ENCODE measurements at regions not wholly inside any gene's neighbourhood (a gene's known extent, or its start where the extent isn't known, plus 50 kb on each side); places are given as distances from the start of the nearest gene placed in this dataset.
A peak's percentile ranks its signal among the peaks of the same experiment; 100 is the strongest.

DNA sequence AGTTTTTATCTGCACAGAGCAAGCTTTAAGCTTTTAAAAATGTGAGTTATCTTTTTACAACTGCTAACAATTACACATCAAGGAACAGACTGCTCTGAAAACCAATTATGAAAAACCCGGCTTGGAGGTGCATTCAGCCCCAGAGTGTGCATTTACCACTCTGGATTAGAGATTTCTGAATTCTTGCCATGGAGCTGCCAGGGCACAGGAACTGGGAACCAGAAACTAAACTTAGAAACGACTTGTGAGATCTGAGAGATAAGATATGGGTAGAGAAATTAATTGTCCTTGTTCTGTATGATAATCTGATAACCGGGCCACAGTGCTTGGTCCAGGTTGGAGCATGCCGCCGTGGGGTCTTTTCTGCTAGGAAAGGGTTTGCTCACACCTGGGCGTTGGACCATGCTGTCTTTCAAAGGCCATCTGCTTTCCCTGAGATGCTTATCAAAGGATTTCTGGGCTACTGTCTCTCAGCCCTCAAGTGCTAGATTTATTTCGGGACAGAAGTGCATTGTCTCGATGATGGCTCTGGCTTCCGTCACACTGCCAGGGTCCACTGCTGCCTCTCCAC is 210.0 kb downstream of the MAF start:
- Histone ChIP-seq H3K9ac (no peak overlapping the region), H3K9me3 (ENCODE audit: control insufficient read depth, low read length) (no peaks in the 10 kb centered on the region), H3K27me3 (ENCODE audit: control insufficient read depth, insufficient read depth, low read length) (no peaks in the 10 kb centered on the region), H3K4me3 (ENCODE audit: low read depth, low read length) (no peak overlapping the region), H3K79me2 (no peaks in the 10 kb centered on the region), H3K4me1 (peaks cover 13% of the 10 kb centered on the region), H3K36me3 (ENCODE audit: control insufficient read depth, insufficient read depth, low read length) (no peaks in the 10 kb centered on the region), H3K27ac (no peak overlapping the region), H2AFZ (peak overlapping the region; percentile 30), H3K4me2 (ENCODE audit: low read length) (peak overlapping the region; percentile 45)
- TF ChIP-seq, protein P1, sequence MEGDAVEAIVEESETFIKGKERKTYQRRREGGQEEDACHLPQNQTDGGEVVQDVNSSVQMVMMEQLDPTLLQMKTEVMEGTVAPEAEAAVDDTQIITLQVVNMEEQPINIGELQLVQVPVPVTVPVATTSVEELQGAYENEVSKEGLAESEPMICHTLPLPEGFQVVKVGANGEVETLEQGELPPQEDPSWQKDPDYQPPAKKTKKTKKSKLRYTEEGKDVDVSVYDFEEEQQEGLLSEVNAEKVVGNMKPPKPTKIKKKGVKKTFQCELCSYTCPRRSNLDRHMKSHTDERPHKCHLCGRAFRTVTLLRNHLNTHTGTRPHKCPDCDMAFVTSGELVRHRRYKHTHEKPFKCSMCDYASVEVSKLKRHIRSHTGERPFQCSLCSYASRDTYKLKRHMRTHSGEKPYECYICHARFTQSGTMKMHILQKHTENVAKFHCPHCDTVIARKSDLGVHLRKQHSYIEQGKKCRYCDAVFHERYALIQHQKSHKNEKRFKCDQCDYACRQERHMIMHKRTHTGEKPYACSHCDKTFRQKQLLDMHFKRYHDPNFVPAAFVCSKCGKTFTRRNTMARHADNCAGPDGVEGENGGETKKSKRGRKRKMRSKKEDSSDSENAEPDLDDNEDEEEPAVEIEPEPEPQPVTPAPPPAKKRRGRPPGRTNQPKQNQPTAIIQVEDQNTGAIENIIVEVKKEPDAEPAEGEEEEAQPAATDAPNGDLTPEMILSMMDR (IDR thresholded peaks at IDR 0.05), result no peak

DNA sequence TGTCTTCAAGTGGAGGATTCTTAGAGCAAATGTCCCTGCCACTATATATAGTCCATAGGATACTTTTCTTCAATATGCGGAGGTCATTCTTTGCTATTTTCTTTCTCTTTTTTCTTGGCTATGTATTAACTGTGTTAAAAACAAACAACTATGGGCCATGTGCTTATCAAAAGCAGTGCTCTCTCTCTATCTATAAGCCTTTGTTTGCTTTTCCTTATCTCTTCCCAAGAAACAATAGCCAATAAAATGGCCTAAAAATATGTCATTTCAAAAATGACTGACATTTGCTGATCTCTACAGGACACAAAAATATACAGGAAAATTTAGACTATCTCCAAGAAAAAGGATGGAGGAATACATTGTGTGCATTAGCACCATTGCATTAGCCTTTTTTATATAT is 212.1 kb downstream of the MAF start:
- Histone ChIP-seq H3K9ac (no peak overlapping the region), H3K27ac (no peak overlapping the region), H3K79me2 (no peaks in the 10 kb centered on the region), H3K4me1 (peaks cover 8% of the 10 kb centered on the region), H3K36me3 (ENCODE audit: control insufficient read depth, insufficient read depth, low read length) (no peaks in the 10 kb centered on the region), H3K9me3 (ENCODE audit: control insufficient read depth, low read length) (no peaks in the 10 kb centered on the region), H3K27me3 (ENCODE audit: control insufficient read depth, insufficient read depth, low read length) (no peaks in the 10 kb centered on the region), H2AFZ (no peak overlapping the region), H3K4me2 (ENCODE audit: low read length) (no peak overlapping the region), H3K4me3 (ENCODE audit: low read depth, low read length) (no peak overlapping the region)
- TF ChIP-seq, protein P1 (IDR thresholded peaks at IDR 0.05), result no peak

DNA sequence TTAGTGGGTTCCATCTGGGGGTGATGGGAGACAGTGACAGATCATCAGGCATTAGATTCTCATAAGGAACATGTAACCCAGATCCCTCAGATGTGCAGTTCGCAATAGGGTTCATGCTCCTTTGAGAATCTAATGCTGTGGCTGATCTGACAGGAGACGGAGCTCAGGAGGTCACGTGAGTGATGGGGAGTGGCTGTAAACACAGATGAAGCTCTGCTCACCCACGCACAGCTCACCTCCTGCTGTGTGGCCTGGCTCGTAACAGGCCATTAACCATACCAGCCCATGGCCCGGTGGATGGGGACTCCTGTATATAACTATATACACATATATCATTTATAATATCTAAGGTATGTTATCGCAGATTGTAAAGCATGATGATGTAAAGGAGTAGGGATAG is 214.2 kb downstream of the MAF start:
- Histone ChIP-seq H3K4me3 (ENCODE audit: low read depth, low read length) (no peak overlapping the region), H3K79me2 (no peaks in the 10 kb centered on the region), H3K9me3 (ENCODE audit: control insufficient read depth, low read length) (no peaks in the 10 kb centered on the region), H3K9ac (no peak overlapping the region), H3K36me3 (ENCODE audit: control insufficient read depth, insufficient read depth, low read length) (no peaks in the 10 kb centered on the region), H2AFZ (no peak overlapping the region), H3K4me2 (ENCODE audit: low read length) (no peak overlapping the region), H3K4me1 (peaks cover 6% of the 10 kb centered on the region), H3K27ac (no peak overlapping the region), H3K27me3 (ENCODE audit: control insufficient read depth, insufficient read depth, low read length) (no peaks in the 10 kb centered on the region)
- TF ChIP-seq, protein P1 (IDR thresholded peaks at IDR 0.05), result no peak

DNA sequence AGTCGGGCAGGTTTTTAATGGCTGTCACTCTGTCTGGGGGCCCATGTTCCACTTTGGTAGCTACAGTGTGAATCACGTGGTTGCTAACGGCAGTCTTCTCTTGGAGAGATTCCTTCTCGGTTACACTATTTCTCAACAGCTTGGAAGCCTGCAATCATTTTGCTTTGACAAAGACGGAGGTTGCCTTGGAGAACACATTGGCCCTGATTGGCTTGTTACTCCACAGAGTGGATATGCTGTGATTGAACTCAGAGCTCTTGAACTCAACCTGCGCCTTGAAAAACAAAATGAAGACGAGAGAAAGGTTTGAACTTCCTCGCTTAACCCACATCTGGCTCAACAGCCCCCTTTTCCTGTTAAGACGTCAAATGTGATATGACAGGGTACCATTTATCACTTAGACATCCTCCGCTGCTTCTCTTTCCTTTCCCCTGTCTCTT is 218.9 kb downstream of the MAF start:
- Histone ChIP-seq H3K4me2 (ENCODE audit: low read length) (no peak overlapping the region), H3K9ac (no peak overlapping the region), H3K36me3 (ENCODE audit: control insufficient read depth, insufficient read depth, low read length) (no peaks in the 10 kb centered on the region), H3K27me3 (ENCODE audit: control insufficient read depth, insufficient read depth, low read length) (no peaks in the 10 kb centered on the region), H3K79me2 (no peaks in the 10 kb centered on the region), H3K27ac (no peak overlapping the region), H3K9me3 (ENCODE audit: control insufficient read depth, low read length) (no peaks in the 10 kb centered on the region), H3K4me3 (ENCODE audit: low read depth, low read length) (no peak overlapping the region), H3K4me1 (peaks cover 8% of the 10 kb centered on the region), H2AFZ (peak overlapping the region; percentile 31)
- TF ChIP-seq, protein P1 (IDR thresholded peaks at IDR 0.05), result no peak

DNA sequence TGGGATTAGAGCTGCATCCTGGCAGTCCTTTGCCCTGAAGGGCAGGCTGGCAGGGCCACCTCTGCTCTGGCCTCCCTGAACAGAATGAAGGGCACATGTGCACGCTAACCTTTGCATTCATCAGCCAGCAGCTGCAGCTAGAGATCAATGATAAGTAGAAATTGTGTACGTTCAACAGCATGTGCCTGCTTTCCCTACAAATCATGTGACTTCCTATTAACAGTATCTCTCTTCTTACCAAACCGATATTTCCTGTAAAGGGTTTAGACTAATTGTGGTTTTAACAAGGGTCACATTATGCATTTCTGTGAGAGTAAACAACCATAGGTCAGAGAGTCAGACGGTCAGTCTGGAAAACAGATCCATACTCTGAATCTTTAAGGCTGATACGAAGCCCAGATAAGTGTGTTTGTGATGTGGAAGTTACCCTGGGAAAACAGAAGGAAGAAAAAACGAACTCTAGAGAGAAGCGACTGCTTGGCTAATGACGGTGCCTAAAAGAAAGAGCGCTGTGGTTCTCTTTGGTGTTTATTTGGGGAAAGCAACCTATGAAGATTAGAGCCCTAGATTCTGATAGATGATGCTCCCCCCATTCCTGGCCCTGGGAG is 219.4 kb downstream of the MAF start:
- H3K79me2 ChIP-seq, result no peaks in the 10 kb centered on the region
- TF ChIP-seq, protein P1 (IDR thresholded peaks at IDR 0.05), result no peak

More for the DNA sequence above, 219.4 kb downstream of the MAF start:
- Histone ChIP-seq H3K9ac (no peak overlapping the region), H2AFZ (peak overlapping the region; percentile 31), H3K9me3 (ENCODE audit: control insufficient read depth, low read length) (no peaks in the 10 kb centered on the region), H3K4me1 (peaks cover 8% of the 10 kb centered on the region), H3K27me3 (ENCODE audit: control insufficient read depth, insufficient read depth, low read length) (no peaks in the 10 kb centered on the region), H3K4me2 (ENCODE audit: low read length) (no peak overlapping the region), H3K4me3 (ENCODE audit: low read depth, low read length) (no peak overlapping the region), H3K27ac (no peak overlapping the region), H3K36me3 (ENCODE audit: control insufficient read depth, insufficient read depth, low read length) (no peaks in the 10 kb centered on the region)
